Fibroblast of mammary gland (primary cell): ENCODE measurements at regions not wholly inside any gene's neighbourhood (a gene's known extent, or its start where the extent isn't known, plus 50 kb on each side); places are given as distances from the start of the nearest gene placed in this dataset.
"Not testable (repeated sequence)": the region's sequence is repeated elsewhere in the genome, so short reads cannot be mapped to it uniquely, and the experiment has no call there.

ENCODE experiments used
- DNase-seq: peaks from one replicate; pipeline ENCODE4 v3.0.0-alpha.2; 2010; ENCODE audit warnings: low read depth
- H3K4me3 ChIP-seq: 2 replicates; pipeline ENCODE4 v1.5.1; 2011; ENCODE audit warnings: low read depth, mild to moderate bottlenecking, low read length, moderate library complexity; ENCODE audit not compliant: control insufficient read depth
- CTCF ChIP-seq: conservative IDR thresholded peaks from 2 replicates; pipeline ENCODE4 v1.5.1; 2011; ENCODE audit warnings: low read depth, low read length, inconsistent platforms; ENCODE audit not compliant: control insufficient read depth, insufficient read depth

GRCh38 chr18:67131498-67131897 is 385.0 kb downstream of the DSEL start:
- no peak overlapping the region for H3K4me3 ChIP-seq
- no peak for TF ChIP-seq CTCF
- DNase-seq: no peak

- not testable (repeated sequence) for H3K4me3 ChIP-seq, DNase-seq
Measured at GRCh38 chr18:67126751-67127150, 389.8 kb downstream of the DSEL start.

- no peak for DNase-seq
- H3K4me3 ChIP-seq: no peak overlapping the region
- no peak for TF ChIP-seq CTCF
Measured at GRCh38 chr18:67123901-67124300, 392.6 kb downstream of the DSEL start.

- H3K4me3 ChIP-seq: no peak overlapping the region
- TF ChIP-seq CTCF: no peak
- DNase-seq: peak; percentile 8
Measured at GRCh38 chr18:67117804-67118203, 398.7 kb downstream of the DSEL start.

GRCh38 chr18:67109535-67109934 is 407.0 kb downstream of the DSEL start:
- no peak for DNase-seq
- TF ChIP-seq CTCF: no peak

GRCh38 chr18:67108894-67109293 is 407.6 kb downstream of the DSEL start:
- no peak for DNase-seq
- H3K4me3 ChIP-seq: no peak overlapping the region
- no peak for TF ChIP-seq CTCF

More at GRCh38 chr18:67109535-67109934, 407.0 kb downstream of the DSEL start:
- H3K4me3 ChIP-seq: no peak overlapping the region

- peak; percentile 77 for DNase-seq
- peak; percentile 94 for TF ChIP-seq CTCF
- no peak overlapping the region for H3K4me3 ChIP-seq
Measured at GRCh38 chr18:67104700-67105284, 411.7 kb downstream of the DSEL start.

- no peak for DNase-seq
- H3K4me3 ChIP-seq: no peak overlapping the region
- TF ChIP-seq CTCF: no peak
Measured at GRCh38 chr18:67094123-67094522, 422.4 kb downstream of the DSEL start.
